SIG-M5 treated with dmso at 0.1 percent for 504 hours (cell line): ENCODE measurements at regions not wholly inside any gene's neighbourhood (a gene's known extent, or its start where the extent isn't known, plus 50 kb on each side); places are given as distances from the start of the nearest gene placed in this dataset.

Source experiments
- DNase-seq: peaks from one replicate; lab custom pipeline; 2025; ENCODE audit not compliant: unreplicated experiment; lab: John Stamatoyannopoulos, UW

DNA sequence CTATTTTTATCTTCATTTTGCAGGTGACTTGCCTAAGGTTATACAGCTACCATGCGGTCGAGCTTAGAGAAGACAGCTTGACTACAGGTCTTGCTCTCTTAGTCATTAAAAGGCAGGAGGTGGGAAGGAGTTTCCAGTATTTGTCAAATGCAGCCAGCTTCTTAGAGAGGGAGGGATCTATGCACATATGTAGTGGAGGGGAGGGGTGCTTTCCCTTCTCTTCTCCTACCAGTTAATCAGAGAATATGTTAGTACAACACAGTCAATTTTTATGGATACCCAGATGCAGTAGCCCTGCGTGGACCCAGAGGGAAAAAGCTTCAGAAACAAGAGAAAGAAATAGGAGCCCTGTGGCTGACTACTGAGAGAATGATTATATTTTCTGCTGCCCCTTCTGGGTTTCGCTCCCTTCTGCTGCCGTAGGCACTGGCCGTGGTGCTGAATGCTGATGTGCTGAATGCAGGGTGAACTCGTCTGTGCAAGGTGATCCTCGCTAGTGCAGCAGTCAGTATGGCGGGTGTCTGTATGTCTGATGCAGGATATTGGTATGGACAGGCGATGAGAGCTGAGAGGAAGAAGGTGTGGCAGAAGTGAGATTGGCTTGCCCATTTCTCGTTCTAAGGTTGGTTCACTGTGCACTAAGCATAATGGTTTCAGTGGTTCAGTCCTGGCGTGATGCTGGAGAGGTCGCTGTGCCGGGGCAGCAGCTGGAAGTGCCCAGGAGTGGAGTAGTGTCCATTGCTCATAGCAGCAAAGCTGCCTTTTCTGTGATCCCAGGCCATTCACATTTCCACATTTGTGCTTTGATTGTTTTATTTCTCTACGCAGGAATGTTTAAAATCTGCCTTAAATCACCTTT is 189.2 kb upstream of the PODXL start:
- DNase-seq, result peak; percentile 24

DNA sequence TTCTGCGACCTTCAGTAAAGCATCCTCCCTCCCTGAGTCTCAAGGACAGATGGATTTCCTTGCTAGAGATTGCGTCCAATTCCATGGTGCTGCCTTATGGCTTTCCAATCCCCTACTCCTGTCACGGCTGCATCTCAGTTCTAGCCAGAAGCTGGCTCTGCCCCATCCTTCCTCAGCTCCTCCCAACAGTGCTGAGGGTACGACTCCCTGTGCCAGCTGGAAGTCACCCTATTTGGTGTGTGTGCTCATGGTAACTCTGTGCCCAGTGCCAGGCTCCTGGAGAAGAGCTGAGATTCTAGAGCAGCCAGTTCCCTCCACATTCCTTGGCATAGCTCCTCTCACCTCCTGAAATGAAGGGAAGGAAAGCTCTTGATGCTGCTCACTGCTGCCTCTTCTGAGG is 185.0 kb upstream of the PODXL start:
- no peak for DNase-seq

- no peak for DNase-seq
These were observed 181.5 kb upstream of the PODXL start for GRCh38 chr7:131737746-131738465.

DNA sequence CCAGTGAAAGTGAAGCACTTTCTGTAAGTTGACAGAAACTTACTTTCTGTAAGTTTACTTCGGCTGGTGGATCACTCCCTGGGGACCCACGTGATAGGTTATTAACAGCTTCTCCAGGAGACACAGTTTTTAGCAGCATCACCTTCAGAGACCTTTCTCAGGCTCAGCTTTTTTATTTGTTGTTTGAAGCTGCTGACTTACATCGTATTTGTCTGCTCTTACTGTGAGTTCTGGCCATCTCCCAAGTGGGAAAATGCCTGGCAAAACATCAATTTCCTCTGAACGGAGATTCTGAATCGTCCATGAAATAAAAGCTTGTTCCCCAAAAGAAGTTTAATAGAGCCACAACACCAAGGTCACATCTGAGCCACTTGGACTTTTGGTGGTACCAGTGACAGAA is 178.7 kb upstream of the PODXL start:
- no peak for DNase-seq

DNA sequence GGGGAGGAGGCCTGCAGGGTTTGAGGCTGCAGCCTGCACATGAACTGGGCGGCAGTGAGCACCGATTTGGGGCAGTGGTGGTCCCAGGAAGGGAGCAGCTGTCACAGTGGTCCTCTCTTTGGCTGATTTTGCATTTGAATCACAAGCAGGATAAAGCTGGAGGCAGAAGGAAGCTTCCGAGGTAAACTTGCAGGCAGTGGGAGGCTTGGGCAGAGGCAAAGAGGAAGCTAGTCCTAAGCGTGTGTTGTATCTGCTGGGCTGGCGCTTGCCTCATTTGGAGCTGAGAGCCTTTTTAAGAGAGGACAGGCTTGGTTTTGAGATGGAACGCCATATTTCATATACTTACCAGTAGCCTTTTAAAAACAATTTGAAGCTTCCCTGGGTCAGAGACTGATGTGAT is 177.2 kb upstream of the PODXL start:
- DNase-seq, result no peak

GRCh38 chr7:131727189-131727588 is 170.8 kb upstream of the PODXL start:
- DNase-seq, result no peak

DNA sequence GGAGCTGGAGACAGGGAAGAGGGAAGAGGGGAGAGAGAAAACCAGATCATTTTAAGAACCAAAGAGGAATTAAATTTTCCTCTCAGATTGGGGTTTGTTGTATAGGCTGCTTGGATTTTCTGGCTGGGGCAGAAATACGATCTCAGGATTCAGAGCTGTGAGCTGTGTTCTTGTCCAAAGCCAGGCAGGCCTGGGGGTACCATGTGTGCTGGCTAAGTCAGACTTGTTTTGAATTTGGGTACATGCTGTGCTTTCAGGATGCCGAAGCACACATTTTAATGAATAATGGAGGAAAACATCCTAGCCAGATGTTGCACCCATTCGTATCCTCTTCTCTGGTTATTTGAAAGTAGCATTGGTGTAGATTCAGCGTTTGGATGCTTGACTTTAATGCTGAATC is 170.3 kb upstream of the PODXL start:
- no peak for DNase-seq

DNA sequence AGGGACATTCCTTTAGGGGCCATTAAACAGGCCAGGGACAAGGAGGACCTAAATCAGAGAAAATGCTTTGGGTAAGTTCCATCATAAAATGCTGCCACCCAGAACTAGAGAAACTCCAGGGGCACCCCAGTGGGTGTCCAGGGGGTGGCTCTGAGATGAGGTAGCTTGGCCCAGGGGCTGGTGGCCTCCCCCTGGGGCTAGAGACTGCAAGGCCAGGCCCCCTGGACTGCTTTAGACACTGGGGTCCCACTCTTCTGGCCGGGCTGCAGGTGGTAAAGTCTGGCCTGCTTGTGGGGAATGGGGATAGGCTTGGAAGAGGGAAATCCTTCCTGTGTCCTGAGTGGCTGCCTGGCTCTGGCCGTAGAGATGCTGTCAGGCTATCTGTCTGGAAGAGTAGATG is 169.6 kb upstream of the PODXL start:
- no peak for DNase-seq

DNA sequence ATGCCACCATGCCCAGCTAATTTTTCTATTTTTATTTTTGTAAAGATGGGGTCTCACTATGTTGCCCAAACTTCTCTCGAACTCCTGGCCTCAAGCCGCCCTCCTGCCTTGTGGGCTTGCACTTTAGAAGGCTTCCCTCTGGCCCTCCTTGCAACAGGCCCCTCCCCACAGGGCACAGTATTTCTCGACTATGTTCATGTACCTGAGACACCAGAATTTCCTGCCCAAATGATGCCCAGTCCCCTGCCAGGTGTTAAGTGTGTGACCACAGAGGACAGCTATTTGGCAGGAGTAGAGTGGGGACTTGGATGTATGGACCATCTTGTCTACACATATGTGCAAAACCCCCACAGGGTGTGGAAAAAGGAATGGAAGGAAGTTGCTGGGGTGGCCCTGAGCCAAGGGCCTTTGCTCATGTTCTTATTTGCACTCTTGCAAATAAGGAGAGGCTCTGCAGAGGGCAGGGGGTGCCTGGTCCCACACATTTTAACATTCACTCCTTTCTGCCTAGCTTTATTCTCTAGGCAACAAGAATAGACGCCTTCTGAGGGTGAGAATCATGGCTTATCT is 168.4 kb upstream of the PODXL start:
- no peak for DNase-seq

GRCh38 chr7:131723926-131724325 is 167.5 kb upstream of the PODXL start:
- no peak for DNase-seq

DNA sequence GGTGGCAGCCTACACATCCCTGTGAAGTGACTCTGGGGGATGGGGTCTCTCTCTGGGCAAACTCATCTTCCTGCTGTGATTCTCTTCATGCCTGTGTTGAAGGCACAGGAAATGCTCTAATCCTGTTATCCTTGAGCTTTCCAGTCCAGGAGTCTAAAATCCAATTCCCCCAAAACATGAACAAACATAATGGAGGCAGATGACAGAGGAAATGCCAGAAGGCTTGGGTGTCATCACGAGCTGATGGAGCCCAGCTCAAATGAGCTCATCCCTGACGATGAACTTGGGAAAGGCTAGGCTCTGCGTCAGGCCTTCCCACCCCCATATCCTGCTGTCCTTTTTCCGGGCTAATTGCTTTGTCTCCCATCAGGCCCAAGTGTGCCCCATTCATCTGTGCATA is 165.9 kb upstream of the PODXL start:
- no peak for DNase-seq

DNA sequence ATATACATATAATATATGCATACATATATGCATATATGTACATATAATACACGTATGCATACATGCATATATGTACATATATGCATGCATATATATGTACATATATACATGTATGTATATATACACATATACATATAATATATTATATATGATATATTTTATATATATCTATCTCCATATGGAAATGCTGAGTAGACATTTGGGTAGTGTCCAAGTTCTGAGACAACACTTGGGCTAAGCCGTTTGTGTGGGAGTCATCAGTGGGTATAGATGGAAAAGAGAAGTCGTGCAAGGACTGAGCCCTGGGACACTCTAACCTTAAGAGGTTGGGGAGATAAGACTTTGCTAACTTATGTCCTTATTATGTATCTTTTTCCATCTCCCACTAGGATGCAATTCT is 165.2 kb upstream of the PODXL start:
- no peak for DNase-seq

DNA sequence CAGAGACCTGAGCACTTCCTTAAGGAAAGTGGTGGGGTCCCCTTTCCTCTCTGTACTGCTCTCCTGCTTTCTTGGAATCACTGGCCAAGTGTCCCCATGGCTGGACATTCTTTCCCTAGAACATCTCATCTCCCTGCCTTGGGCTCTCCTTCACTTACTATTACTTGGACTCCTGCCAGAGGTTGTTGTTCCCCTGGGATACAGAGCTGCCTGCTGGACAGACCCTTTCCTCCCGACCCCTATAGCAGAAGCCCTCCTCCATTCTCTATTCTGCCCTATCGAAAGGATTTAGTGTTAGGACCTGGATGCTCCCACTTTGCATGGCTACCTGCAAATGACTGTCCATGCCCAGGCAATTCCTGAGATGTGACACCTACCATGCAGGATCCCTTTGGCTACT is 164.3 kb upstream of the PODXL start:
- DNase-seq, result no peak

DNA sequence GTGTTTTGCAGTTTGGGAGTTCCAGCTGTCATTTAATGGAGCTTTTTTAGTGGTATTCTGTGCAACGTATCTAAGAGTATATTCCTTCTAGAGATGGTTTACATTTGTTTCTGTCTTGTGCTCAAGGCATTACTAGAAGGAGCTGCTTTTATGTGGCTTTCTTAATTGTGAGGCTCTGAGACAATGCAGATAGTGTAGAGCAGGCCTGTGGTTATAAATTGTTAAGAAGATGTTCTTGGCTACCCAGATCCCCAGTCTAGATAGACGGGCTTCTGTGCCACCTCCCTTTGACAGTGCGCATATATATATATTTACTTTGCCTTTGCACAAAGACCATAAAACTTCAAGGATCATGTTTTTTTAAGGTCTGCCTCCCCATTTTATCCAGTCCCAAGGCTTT is 160.8 kb upstream of the PODXL start:
- no peak for DNase-seq

DNA sequence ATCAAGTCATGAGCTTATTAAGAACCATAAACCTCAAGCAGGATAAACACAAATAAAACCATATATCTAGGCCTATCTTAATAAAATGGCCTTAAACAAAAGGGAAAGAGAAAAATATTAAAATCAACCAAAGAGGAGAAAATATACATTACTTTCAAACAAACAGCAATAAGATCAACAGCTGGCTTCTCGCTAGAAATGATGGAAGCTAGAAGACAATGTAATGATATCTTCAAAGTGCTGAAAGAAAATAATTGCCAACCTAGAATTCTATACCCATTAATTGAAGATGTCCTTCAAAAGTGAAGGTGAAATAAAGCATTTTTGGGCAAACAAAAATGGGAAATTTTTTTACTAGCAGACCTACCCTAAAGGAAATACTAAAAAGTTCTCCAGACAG is 142.9 kb upstream of the PODXL start:
- no peak for DNase-seq

GRCh38 chr7:131692131-131692960 is 135.9 kb upstream of the PODXL start:
- DNase-seq, result peak; percentile 20

DNA sequence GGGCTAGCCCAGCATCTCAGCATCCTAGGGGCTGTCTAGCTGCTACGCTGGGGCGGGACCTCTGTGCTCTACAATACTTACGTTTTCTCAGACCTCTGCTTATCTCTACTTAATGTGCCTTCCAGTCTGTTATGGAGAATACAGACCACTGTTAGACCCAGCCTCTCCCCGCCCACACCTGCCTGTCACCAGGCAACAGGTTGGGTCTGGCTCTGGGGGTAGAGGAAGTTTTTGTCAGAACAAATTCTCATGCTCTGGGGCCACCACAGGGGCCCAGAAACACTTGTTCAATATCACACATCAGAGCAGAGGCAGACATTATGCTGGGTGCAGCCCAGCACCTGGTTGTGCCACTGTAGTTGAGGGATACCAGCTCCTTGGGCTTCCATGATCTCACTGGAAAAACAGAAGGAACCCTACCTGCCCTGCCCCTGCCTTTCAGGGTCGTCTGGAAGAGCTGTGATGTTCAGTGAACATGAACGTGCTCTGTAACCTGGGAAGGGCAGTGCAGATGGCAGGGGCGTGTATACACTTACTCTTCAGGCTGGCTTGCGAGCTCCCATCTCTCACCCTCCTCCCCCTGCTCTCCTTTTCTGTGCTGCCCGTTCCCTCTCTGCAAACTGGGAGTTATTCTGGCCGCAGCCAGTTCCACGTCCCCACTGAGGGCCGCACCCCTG is 135.2 kb upstream of the PODXL start:
- DNase-seq, result no peak

DNA sequence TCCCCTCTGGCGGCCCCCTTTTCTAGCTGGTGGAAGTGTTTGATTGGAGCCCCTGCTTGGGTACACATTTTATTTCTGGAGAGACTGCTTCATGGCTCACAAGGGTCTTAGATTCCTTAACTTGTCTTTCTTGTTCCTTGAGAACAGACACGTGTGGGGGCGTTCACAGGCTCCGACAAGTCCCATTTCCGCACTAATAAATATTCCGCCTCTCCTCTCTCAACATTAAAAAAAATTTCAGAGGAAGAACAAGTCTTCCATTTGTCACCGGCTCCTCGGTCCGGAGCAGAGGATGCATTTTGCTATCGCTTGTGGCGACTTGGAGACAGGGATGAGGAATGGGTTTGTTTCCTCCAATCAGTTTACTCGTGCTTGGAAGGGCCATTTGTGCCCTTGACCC is 134.0 kb upstream of the PODXL start:
- DNase-seq, result no peak

DNA sequence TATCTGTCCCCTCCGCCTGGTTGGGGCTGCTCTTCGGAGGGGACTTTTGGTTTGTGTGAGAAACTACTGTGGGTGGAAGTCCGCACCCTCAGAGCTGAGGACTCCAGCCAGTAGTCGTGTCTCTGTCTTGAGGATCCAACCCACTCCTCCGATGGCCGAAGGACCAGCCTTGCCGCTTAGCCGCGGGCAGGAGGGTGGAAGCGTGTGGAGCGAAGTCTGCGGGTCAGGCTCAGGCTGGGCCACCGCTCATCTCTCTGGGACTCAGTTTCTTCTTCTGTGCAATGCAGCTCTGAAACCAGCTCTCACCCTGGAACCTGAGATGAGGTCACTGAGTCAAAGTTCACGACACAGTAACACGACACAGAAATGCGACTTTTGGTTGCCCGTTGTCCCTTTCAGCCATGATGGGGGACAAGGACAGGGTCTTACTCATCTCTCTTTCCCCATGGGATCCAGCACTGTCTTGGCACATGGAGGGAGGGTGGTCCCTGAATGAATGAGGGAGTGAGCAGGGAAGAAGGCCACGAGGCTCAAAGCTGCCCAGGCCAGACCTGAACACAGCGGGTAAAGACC is 133.3 kb upstream of the PODXL start:
- DNase-seq, result no peak
